Kidney (tissue), 13 donors: ENCODE measurements at regions not wholly inside any gene's neighbourhood (a gene's known extent, or its start where the extent isn't known, plus 50 kb on each side); places are given as distances from the start of the nearest gene placed in this dataset.

ENCODE experiments used
- DNase-seq, 5 donors: peaks; one replicate each; pipeline ENCODE4 v3.0.0-alpha.2; 2013 to 2020
- FAIRE-seq: peaks from 2 replicates; lab custom pipeline; 2012; peaks lifted over from hg19 to GRCh38; lab: Jason Lieb, UNC
- H3K27ac ChIP-seq, 2 donors: one replicate each; pipeline ENCODE4 v1.7.0; 2013; ENCODE audit warnings: low read depth in 2 of 2, low read length in 2 of 2, inconsistent platforms in 1 of 2
- H3K27me3 ChIP-seq: one replicate; pipeline ENCODE4 v1.7.1; 2013; ENCODE audit warnings: low read length, inconsistent platforms; ENCODE audit not compliant: control insufficient read depth, insufficient read depth
- H3K36me3 ChIP-seq, 3 donors: one replicate each; pipeline versions ENCODE4 v1.7.0 to v1.7.1; 2013; ENCODE audit warnings: low read length in 3 of 3, control low read depth in 1 of 3, inconsistent platforms in 1 of 3; ENCODE audit not compliant: insufficient read depth in 3 of 3, control insufficient read depth in 2 of 3
- H3K4me1 ChIP-seq, 3 donors: one replicate each; pipeline versions ENCODE4 v1.7.0 to v1.7.1; 2013; ENCODE audit warnings: low read length in 3 of 3, inconsistent platforms in 1 of 3, low read depth in 1 of 3; ENCODE audit not compliant: control insufficient read depth in 2 of 3, insufficient read depth in 2 of 3
- H3K4me3 ChIP-seq, 3 donors: one replicate each; pipeline versions ENCODE4 v1.7.0 to v1.8.1; 2013; ENCODE audit warnings: low read length in 3 of 3, control low read depth in 1 of 3, inconsistent platforms in 1 of 3
- H3K9ac ChIP-seq, 3 donors: one replicate each; pipeline versions ENCODE4 v1.7.0 to v1.7.1; 2013; ENCODE audit warnings: low read length in 3 of 3, control low read depth in 1 of 3, inconsistent platforms in 1 of 3
- H3K9me3 ChIP-seq, 3 donors: one replicate each; pipeline versions ENCODE4 v1.7.0 to v1.7.1; 2013; ENCODE audit warnings: low read length in 3 of 3, control low read depth in 1 of 3, inconsistent platforms in 1 of 3; ENCODE audit not compliant: control insufficient read depth in 2 of 3, insufficient read depth in 1 of 3
- intact Hi-C: fragments of 100-400 bp; cut with DNase I; formaldehyde crosslinking; loops from one replicate; pipeline ENCODE4 v1.11.1; 2022
- TF ChIP-seq, protein P1 (sequence below): IDR thresholded peaks from 3 replicates; pipeline ENCODE4 v1.5.1; 2012; ENCODE audit warnings: mild to moderate bottlenecking, moderate library complexity, borderline replicate concordance; ENCODE audit not compliant: insufficient read depth; ENCODE audit errors: extremely low read depth
- donor health status: control.
- donor health status: control.
- donor health status: control.
- donor health status: control.
- donor health status: control.
- donor health status: DM: yes; HTN: yes; CAD: no.
- donor health status: Normal renal cell carcinoma (clear cell type).

DNA sequence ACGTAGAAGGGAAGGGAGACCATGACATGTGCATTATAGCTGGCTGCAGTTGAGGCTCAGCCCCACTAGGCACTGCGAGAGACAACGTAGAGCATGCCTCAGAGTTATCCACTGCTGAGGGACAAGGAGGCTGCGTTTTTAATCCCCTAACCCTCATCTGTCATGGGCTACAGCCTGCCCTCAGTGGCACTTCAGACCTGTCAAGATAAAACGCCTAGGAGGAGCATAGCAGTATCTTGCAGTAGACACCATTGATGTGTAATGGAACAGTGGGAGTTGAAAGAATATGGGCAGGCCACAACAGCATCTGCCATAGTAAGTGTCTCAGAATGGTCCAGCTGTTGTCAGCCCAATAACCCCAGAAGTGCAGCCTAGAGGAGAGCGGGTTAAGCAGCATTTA is 307.0 kb upstream of the PTBP2 start:
- H3K4me3 ChIP-seq: no peak overlapping the region
- FAIRE-seq (no peak), DNase-seq (peak in 1 of 5 donors; percentile 39)
- H3K4me1 ChIP-seq: no peaks in the 10 kb centered on the region
- H3K27ac ChIP-seq: no peak overlapping the region
- no peaks in the 10 kb centered on the region for H3K9me3 ChIP-seq
- H3K9ac ChIP-seq: no peak overlapping the region
- intact Hi-C loops: no loop called here
- H3K36me3 ChIP-seq: no peaks in the 10 kb centered on the region
- H3K27me3 ChIP-seq: no peaks in the 10 kb centered on the region
- TF ChIP-seq, protein P1, sequence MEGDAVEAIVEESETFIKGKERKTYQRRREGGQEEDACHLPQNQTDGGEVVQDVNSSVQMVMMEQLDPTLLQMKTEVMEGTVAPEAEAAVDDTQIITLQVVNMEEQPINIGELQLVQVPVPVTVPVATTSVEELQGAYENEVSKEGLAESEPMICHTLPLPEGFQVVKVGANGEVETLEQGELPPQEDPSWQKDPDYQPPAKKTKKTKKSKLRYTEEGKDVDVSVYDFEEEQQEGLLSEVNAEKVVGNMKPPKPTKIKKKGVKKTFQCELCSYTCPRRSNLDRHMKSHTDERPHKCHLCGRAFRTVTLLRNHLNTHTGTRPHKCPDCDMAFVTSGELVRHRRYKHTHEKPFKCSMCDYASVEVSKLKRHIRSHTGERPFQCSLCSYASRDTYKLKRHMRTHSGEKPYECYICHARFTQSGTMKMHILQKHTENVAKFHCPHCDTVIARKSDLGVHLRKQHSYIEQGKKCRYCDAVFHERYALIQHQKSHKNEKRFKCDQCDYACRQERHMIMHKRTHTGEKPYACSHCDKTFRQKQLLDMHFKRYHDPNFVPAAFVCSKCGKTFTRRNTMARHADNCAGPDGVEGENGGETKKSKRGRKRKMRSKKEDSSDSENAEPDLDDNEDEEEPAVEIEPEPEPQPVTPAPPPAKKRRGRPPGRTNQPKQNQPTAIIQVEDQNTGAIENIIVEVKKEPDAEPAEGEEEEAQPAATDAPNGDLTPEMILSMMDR: no peak

DNA sequence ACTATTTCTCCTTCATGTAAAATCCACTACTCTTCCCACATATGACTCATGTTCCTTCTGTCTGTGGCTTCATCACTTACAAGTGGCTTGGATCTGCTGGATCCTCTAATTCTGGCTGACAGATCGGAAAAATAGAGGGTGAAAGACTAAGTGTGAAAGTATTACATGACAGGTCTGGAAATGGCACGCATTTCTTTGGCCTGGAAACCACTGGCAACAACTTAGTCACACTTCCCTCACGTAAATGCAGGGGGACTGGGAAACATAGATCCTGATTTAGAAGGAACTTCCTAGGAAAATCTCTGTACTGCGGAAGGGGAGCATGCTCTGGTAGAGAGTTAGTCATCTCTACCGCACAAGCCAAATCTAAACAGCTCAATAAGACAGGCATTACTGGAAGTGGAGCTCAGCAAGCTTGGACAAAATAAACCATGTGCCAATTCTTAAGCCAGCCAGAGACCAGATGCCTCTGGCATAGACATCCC is 305.4 kb upstream of the PTBP2 start:
- no peak overlapping the region for H3K9ac ChIP-seq
- no peak overlapping the region for H3K27ac ChIP-seq
- DNase-seq: no peak

DNA sequence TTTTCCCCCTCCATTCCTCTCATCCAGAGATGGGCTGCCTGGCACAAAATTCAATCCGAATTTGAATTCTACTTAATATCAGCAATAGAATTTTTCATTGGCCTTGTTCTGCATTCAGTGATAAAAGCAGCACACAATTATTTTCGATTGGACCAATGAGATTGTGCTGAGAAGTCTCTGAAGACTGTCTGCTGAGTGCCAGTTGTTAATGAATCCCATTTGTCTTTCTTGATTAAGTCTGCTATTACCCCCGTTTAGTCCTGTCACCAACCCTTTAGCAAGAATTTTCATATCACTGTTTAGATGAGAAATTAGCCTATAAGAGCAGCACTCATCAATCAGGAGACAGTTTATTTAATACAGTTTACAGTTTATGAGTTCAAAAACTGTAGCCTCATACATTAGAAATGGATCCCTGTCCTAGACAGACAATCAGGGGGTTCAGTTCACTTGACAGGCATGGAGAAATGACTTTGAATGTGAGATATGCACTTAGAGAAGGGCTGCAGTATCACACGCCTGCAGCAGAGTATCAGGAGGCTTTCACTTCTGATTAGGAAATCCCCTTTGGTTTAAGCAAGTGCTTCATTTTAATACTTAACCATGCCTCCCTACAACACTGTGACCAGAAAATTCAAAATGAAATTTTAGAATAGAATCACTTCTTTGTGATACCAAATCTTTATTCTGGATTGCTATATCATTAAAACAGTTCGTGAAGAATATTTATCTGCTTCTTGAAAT is 304.7 kb upstream of the PTBP2 start:
- DNase-seq: no peak
- no peak for FAIRE-seq
- intact Hi-C loops: no loop called here

More for the DNA sequence above, 305.4 kb upstream of the PTBP2 start:
- intact Hi-C loops: no loop called here
- no peak overlapping the region for H3K4me3 ChIP-seq
- H3K9me3 ChIP-seq: no peaks in the 10 kb centered on the region
- no peak for FAIRE-seq
- no peaks in the 10 kb centered on the region for H3K4me1 ChIP-seq
- H3K36me3 ChIP-seq: no peaks in the 10 kb centered on the region
- TF ChIP-seq, protein P1: no peak
- no peaks in the 10 kb centered on the region for H3K27me3 ChIP-seq

More for the DNA sequence above, 304.7 kb upstream of the PTBP2 start:
- TF ChIP-seq, protein P1: no peak
- Histone ChIP-seq H3K27me3 (no peaks in the 10 kb centered on the region), H3K27ac (no peak overlapping the region), H3K4me1 (no peaks in the 10 kb centered on the region), H3K9ac (no peak overlapping the region), H3K36me3 (no peaks in the 10 kb centered on the region), H3K4me3 (no peak overlapping the region), H3K9me3 (no peaks in the 10 kb centered on the region)
